HCT116 (cell line): ENCODE measurements at regions not wholly inside any gene's neighbourhood (a gene's known extent, or its start where the extent isn't known, plus 50 kb on each side); places are given as distances from the start of the nearest gene placed in this dataset.

Source experiments
- ATAC-seq: fragments of 200-7000 bp; cut with Tn5 transposase; 2 replicates; pipeline ENCODE4 v1.9.1; 2020; ENCODE audit warnings: mild to moderate bottlenecking, moderate library complexity
- BruUV-seq: library from RNA; stranded (reverse); fragments of 400-500 nt; replicated peaks from 2 replicates; lab custom pipeline; 2021; lab: Mats Ljungman, UMichigan
- CTCF ChIA-PET: fragments of 300-600 bp; sonication (Branson Sonifier 250); formaldehyde crosslinking; loops from one replicate; lab custom pipeline; 2021; ENCODE audit warnings: antibody characterized with exemption; lab: Charles Lee
- POLR2A ChIA-PET: fragments of 300-600, 350-600 bp; sonication (Branson Sonifier 250); formaldehyde crosslinking; loops from one replicate; lab custom pipeline; 2021; ENCODE audit warnings: antibody characterized with exemption; lab: Charles Lee
- RAD21 ChIA-PET, 2 experiments: fragments of 300-600 bp; sonication (Branson Sonifier 250); formaldehyde crosslinking; loops; one replicate each; lab custom pipeline; 2023; ENCODE audit warnings: low total read pairs in 2 of 2; ENCODE audit not compliant: uncharacterized antibody in 2 of 2, unreplicated experiment in 2 of 2, low non-redundant PET in 1 of 2; lab: Charles Lee
- DNase-seq: peaks from one replicate; pipeline ENCODE4 v3.0.0-alpha.2; 2010; ENCODE audit warnings: low read depth, low spot score
- H2AFZ ChIP-seq: fragments of 200-600 bp; shearing (Covaris generic), sonication (generic); 2 replicates; pipeline ENCODE4 v1.6.1; 2017; ENCODE audit warnings: low read depth, mixed run types, mixed read lengths, antibody characterized with exemption, low read length; ENCODE audit not compliant: poor library complexity, severe bottlenecking
- H3K27ac ChIP-seq: 2 replicates; pipeline ENCODE4 v1.5.1; 2012; ENCODE audit warnings: low read depth, low read length
- H3K27me3 ChIP-seq: fragments of 200-600 bp; sonication (generic); 2 replicates; pipeline ENCODE4 v1.6.1; 2016; ENCODE audit warnings: mixed run types, low read length, mixed read lengths; ENCODE audit not compliant: insufficient read depth
- H3K36me3 ChIP-seq, 2 experiments: fragments of 200-500 bp in 1 of 2; fragments of 200-600 bp in 1 of 2; sonication (Bioruptor generic) in 1 of 2; sonication (generic) in 1 of 2; 2 replicates each; pipeline versions ENCODE4 v1.5.1 to v1.6.1; 2014 to 2016; ENCODE audit warnings: low read length in 2 of 2, inconsistent platforms in 1 of 2, mixed read lengths in 1 of 2, mixed run types in 1 of 2; ENCODE audit not compliant: insufficient read depth in 2 of 2, control insufficient read depth in 1 of 2
- H3K4me1 ChIP-seq, 2 experiments: fragments of 200-600 bp in 1 of 2; sonication (generic) in 1 of 2; 2 replicates each; pipeline versions ENCODE4 v1.5.1 to v1.6.1; 2012 to 2017; ENCODE audit warnings: low read length in 2 of 2, inconsistent platforms in 1 of 2, mild to moderate bottlenecking in 1 of 2, mixed read lengths in 1 of 2, mixed run types in 1 of 2, moderate library complexity in 1 of 2; ENCODE audit not compliant: insufficient read depth in 2 of 2, control insufficient read depth in 1 of 2
- H3K4me2 ChIP-seq: fragments of 200-600 bp; sonication (generic); 2 replicates; pipeline ENCODE4 v1.6.1; 2017; ENCODE audit warnings: mixed run types, low read length, mixed read lengths
- H3K4me3 ChIP-seq, 2 experiments: fragments of 200-600 bp in 1 of 2; sonication (generic) in 1 of 2; replicated peaks in 1 of 2; 2 replicates each; pipeline ENCODE4 v1.5.1; 2011 to 2016; ENCODE audit warnings: low read length in 2 of 2, control low read depth in 1 of 2, low read depth in 1 of 2, mild to moderate bottlenecking in 1 of 2, mixed read lengths in 1 of 2, mixed run types in 1 of 2
- H3K79me2 ChIP-seq: fragments of 200-600 bp; sonication (generic); 2 replicates; pipeline ENCODE4 v1.6.1; 2017; ENCODE audit warnings: mild to moderate bottlenecking, mixed run types, low read length, moderate library complexity, mixed read lengths; ENCODE audit not compliant: insufficient read depth
- H3K9ac ChIP-seq: fragments of 200-600 bp; sonication (generic); 2 replicates; pipeline ENCODE4 v1.6.1; 2016; ENCODE audit warnings: low read length, mixed read lengths
- H3K9me2 ChIP-seq: fragments of 200-600 bp; sonication (generic), shearing (Covaris generic); 2 replicates; pipeline ENCODE4 v1.6.1; 2017; ENCODE audit warnings: mixed run types, mild to moderate bottlenecking, moderate library complexity; ENCODE audit not compliant: insufficient read depth
- H3K9me3 ChIP-seq, 2 experiments: fragments of 200-500 bp in 1 of 2; fragments of 200-600 bp in 1 of 2; sonication (Bioruptor generic) in 1 of 2; sonication (generic) in 1 of 2; 2 replicates each; pipeline ENCODE4 v1.6.1; 2014 to 2017; ENCODE audit warnings: low read length in 2 of 2, mixed read lengths in 2 of 2, inconsistent platforms in 1 of 2, low read depth in 1 of 2, mild to moderate bottlenecking in 1 of 2, mixed run types in 1 of 2, moderate library complexity in 1 of 2; ENCODE audit not compliant: control insufficient read depth in 1 of 2, insufficient read depth in 1 of 2
- H4K20me1 ChIP-seq: fragments of 200-600 bp; sonication (generic), shearing (Covaris generic); 2 replicates; pipeline ENCODE4 v1.6.1; 2017; ENCODE audit warnings: mixed run types, mild to moderate bottlenecking, moderate library complexity; ENCODE audit not compliant: insufficient read depth
- CEBPB ChIP-seq: IDR thresholded peaks from 2 replicates; pipeline ENCODE4 v1.6.1; 2012; ENCODE audit warnings: low read depth
- EGR1 ChIP-seq: IDR thresholded peaks from 2 replicates; pipeline ENCODE4 v1.6.1; 2012; ENCODE audit warnings: low read depth
- EZH2phosphoT487 ChIP-seq: fragments of 200-600 bp; IDR thresholded peaks from 2 replicates; pipeline ENCODE4 v1.6.1; 2018; ENCODE audit warnings: antibody characterized with exemption, borderline replicate concordance
- FOSL1 ChIP-seq: IDR thresholded peaks from 2 replicates; pipeline ENCODE4 v1.6.1; 2012; ENCODE audit warnings: low read depth
- JUND ChIP-seq: IDR thresholded peaks from 2 replicates; pipeline ENCODE4 v1.6.1; 2012
- MAX ChIP-seq: IDR thresholded peaks from 2 replicates; pipeline ENCODE4 v1.6.1; 2012
- POLR2A ChIP-seq: IDR thresholded peaks from 2 replicates; pipeline ENCODE4 v1.7.0; 2011; ENCODE audit warnings: borderline replicate concordance; ENCODE audit not compliant: insufficient read depth, insufficient read length; ENCODE audit errors: extremely low read depth
- RAD21 ChIP-seq: IDR thresholded peaks from 2 replicates; pipeline ENCODE4 v1.6.1; 2012; ENCODE audit warnings: low read depth, mild to moderate bottlenecking
- REST ChIP-seq: IDR thresholded peaks from 2 replicates; pipeline ENCODE4 v1.6.1; 2012; ENCODE audit warnings: low read depth
- SP1 ChIP-seq: IDR thresholded peaks from 2 replicates; pipeline ENCODE4 v1.6.1; 2012; ENCODE audit warnings: low read depth
- SRF ChIP-seq: IDR thresholded peaks from 2 replicates; pipeline ENCODE4 v1.6.1; 2012; ENCODE audit warnings: low read depth
- TCF7L2 ChIP-seq: IDR thresholded peaks from 2 replicates; pipeline ENCODE4 v1.7.0; 2011; ENCODE audit warnings: borderline replicate concordance, inconsistent platforms; ENCODE audit not compliant: insufficient read depth, insufficient read length; ENCODE audit errors: extremely low read depth
- ZBTB33 ChIP-seq: IDR thresholded peaks from 2 replicates; pipeline ENCODE4 v1.6.1; 2011; ENCODE audit warnings: mild to moderate bottlenecking, low read length, moderate library complexity; ENCODE audit not compliant: insufficient replicate concordance; ENCODE audit errors: extremely low read depth
- ZFX ChIP-seq: fragments of 450-650 bp; IDR thresholded peaks from 2 replicates; pipeline ENCODE4 v1.6.1; 2017
- ZNF274 ChIP-seq: fragments of 200-500 bp; sonication (Bioruptor generic); IDR thresholded peaks from 2 replicates; pipeline ENCODE4 v1.6.1; 2014; ENCODE audit warnings: mild to moderate bottlenecking, low read depth, low read length, inconsistent platforms
- intact Hi-C: fragments of 100-400 bp; cut with micrococcal nuclease; formaldehyde crosslinking; loops from 2 replicates; pipeline ENCODE4 v1.10.0; 2022
- TF ChIP-seq, protein P1 (sequence below), 3 experiments: fragments of 200-600 bp in 1 of 3; sonication (generic) in 1 of 3; IDR thresholded peaks in 2 of 3; conservative IDR thresholded peaks in 1 of 3; 2 replicates each; pipeline ENCODE4 v1.5.1; 2012 to 2017; ENCODE audit warnings: low read depth in 2 of 3, low read length in 2 of 3, antibody characterized with exemption in 1 of 3, borderline replicate concordance in 1 of 3, control low read depth in 1 of 3, mild to moderate bottlenecking in 1 of 3, mixed read lengths in 1 of 3, mixed run types in 1 of 3, moderate library complexity in 1 of 3; ENCODE audit not compliant: insufficient read depth in 1 of 3
- TF ChIP-seq, protein P2 (sequence below): IDR thresholded peaks from 2 replicates; pipeline ENCODE4 v1.6.1; 2012

- H3K4me3 ChIP-seq, result no peak overlapping the region
- H4K20me1 ChIP-seq, result no peaks in the 10 kb centered on the region
- H3K79me2 ChIP-seq, result no peaks in the 10 kb centered on the region
- no peak overlapping the region for H3K4me2 ChIP-seq
- DNase-seq, result no peak
- no peaks in the 10 kb centered on the region; the same call in 1 of the 2 replicates for H3K27me3 ChIP-seq
- H3K36me3 ChIP-seq, result no peaks in the 10 kb centered on the region
- BruUV-seq, result no TSS peak
- H3K9me2 ChIP-seq, result no peaks in the 10 kb centered on the region
- no peak overlapping the region for H3K9ac ChIP-seq
- no peaks in the 10 kb centered on the region for H3K9me3 ChIP-seq
- H3K4me1 ChIP-seq, result no peaks in the 10 kb centered on the region
- TF ChIP-seq ZFX (no peak), SRF (no peak), SP1 (no peak), TCF7L2 (no peak), EGR1 (no peak), FOSL1 (no peak), ZBTB33 (no peak), JUND (no peak), MAX (no peak), POLR2A (no peak), REST (no peak), RAD21 (no peak), EZH2phosphoT487 (no peak), CEBPB (no peak), ZNF274 (no peak)
- TF ChIP-seq, protein P1, sequence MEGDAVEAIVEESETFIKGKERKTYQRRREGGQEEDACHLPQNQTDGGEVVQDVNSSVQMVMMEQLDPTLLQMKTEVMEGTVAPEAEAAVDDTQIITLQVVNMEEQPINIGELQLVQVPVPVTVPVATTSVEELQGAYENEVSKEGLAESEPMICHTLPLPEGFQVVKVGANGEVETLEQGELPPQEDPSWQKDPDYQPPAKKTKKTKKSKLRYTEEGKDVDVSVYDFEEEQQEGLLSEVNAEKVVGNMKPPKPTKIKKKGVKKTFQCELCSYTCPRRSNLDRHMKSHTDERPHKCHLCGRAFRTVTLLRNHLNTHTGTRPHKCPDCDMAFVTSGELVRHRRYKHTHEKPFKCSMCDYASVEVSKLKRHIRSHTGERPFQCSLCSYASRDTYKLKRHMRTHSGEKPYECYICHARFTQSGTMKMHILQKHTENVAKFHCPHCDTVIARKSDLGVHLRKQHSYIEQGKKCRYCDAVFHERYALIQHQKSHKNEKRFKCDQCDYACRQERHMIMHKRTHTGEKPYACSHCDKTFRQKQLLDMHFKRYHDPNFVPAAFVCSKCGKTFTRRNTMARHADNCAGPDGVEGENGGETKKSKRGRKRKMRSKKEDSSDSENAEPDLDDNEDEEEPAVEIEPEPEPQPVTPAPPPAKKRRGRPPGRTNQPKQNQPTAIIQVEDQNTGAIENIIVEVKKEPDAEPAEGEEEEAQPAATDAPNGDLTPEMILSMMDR (IDR thresholded peaks at IDR 0.05 in 2 of 3, conservative IDR thresholded peaks at IDR 0.05 in 1 of 3; ENCODE audit: borderline replicate concordance in 1 of 3, insufficient read depth in 1 of 3, low read depth in 2 of 3, low read length in 2 of 3), result no peak
- TF ChIP-seq, protein P2, sequence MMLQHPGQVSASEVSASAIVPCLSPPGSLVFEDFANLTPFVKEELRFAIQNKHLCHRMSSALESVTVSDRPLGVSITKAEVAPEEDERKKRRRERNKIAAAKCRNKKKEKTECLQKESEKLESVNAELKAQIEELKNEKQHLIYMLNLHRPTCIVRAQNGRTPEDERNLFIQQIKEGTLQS, result no peak
- ChIA-PET RAD21 (no interaction called here), POLR2A (no interaction called here), CTCF (no interaction called here)
- no peak overlapping the region for H2AFZ ChIP-seq
- no peak for ATAC-seq
- no peak overlapping the region for H3K27ac ChIP-seq
- intact Hi-C loops, result no loop called here
Observed at GRCh38 chr9:97768746-97769145, 71.6 kb upstream of the XPA start.
